ENCODE measurements at regions not wholly inside any gene's neighbourhood (a gene's known extent, or its start where the extent isn't known, plus 50 kb on each side); places are given as distances from the start of the nearest gene placed in this dataset.

- TF ChIP-seq CTCF (IDR thresholded peaks at IDR 0.05) (no peak), POLR2A (IDR thresholded peaks at IDR 0.05) (no peak)
Observed at GRCh38 chr22:26827611-26828010, 170.2 kb downstream of the MIAT start.

All from stomach (tissue), 4 donors.